NCI-H146 treated with DMSO at 0.1 percent for 48 hours (cell line): ENCODE measurements at regions not wholly inside any gene's neighbourhood (a gene's known extent, or its start where the extent isn't known, plus 50 kb on each side); places are given as distances from the start of the nearest gene placed in this dataset.

Experiments
- DNase-seq: peaks from one replicate; lab custom pipeline; 2025; ENCODE audit not compliant: unreplicated experiment; lab: John Stamatoyannopoulos, UW

DNA sequence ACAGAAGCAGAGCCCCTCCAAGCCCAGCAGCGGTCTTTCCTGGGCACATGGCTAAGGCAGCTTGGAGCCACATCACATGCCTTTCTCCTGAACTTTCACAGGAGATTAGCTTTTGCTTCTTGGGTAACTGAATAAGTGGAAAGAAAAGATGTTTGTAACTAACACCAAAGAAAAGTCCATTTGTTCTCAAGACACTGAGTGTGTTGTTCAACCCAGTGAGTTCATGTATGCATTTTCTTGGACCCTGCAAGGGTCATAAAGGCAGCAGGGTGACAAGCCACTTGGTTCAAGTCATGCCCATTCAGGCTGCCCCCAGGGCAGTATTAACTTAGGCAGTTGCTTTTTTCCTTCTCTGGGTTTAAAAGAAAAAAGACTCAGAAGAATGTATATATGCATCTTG is 203.4 kb downstream of the FAM76B start:
- no peak for DNase-seq

GRCh38 chr11:95585752-95586077 is 203.9 kb downstream of the FAM76B start:
- no peak for DNase-seq

- no peak for DNase-seq
Observed at GRCh38 chr11:95585069-95585751, 204.4 kb downstream of the FAM76B start.

- DNase-seq: no peak
Observed at GRCh38 chr11:95584589-95584988, 205.0 kb downstream of the FAM76B start.

- DNase-seq: no peak
Observed at GRCh38 chr11:95584180-95584579, 205.4 kb downstream of the FAM76B start.

DNA sequence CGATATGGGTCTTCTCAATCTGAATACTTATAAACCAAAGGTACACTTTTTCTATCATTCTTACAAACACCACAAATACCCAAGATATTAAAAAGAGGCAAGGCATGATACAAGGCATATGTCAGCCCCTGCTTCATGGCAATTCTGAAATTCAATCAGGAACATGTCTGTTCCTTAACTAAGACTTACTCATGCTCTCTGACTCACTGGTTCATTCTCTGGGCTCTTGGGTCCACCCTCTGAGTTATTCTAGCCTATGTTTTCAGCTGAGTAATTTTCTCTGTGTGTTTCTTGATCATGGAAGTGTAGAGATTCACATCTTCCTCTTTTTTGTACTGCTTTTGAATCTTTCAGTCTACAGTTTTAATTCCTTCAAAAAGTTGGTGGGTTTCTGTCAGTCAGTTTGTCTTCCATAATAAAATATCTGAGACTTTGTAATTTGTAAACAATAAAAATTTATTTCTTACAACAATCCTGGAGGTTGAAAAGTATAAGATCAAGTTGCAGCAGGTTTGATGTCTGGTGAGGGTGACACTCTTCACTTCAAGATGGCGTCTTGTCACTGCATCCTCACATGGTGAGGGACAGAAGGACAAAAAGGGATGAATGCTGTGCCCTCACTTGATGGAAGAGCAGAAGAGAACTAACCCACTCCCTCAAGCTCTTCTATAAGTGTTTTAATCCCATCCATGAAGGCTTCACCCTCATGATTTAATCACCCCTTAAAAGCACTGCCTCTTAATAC is 211.7 kb downstream of the FAM76B start:
- DNase-seq: no peak

DNA sequence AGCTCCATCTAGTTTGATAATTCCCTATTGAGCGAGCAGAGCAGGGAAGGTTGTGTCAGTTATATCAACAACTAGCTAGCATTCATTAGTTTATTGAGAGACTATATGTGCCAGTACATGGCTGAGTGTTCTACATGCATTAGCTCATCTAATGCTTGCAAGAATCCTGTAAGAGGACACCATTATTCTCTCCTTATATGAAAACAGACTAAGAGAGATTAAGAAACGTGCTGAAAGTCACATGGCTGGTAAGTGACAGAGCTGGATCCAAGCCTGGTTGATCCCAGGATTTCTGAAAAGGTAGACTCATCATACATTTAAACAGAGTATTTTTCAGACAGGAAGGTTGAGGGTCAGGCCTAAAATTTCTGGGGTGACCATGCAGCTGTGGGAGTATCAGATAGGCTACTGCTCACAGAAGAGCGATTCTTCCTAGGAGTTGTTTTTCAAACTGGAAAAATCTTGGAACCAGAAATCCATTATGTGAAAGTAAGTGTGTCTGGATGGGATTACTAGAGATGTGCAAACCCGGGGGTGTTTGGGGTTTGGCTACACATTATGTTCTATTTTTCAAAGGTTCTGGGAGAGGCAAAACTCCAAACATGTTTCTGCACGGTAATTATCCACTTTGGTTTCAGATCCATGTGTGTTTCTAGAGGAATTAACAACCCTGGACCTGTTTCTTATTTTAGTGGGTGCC is 213.3 kb downstream of the FAM76B start:
- no peak for DNase-seq

DNA sequence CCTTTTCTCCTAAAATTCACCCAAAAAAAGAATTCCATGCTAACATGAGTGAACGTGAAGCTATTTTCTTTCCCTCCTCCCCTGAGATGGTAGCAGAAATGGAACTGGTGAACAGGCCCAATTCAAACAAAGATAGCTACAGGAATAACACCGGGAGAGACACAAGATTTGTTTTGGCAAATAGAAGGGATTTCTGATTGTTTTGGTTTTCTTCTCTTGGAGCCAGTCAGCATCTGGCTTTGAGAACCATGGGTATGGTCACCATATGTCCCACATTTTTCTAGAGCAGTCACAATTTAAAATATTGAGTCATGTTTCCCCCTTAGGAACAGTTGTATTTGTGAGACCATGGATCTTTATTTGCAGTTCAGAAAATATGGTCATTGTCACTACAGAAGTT is 214.1 kb downstream of the FAM76B start:
- DNase-seq: no peak

- DNase-seq: no peak
Observed at GRCh38 chr11:95571718-95572260, 217.8 kb downstream of the FAM76B start.

DNA sequence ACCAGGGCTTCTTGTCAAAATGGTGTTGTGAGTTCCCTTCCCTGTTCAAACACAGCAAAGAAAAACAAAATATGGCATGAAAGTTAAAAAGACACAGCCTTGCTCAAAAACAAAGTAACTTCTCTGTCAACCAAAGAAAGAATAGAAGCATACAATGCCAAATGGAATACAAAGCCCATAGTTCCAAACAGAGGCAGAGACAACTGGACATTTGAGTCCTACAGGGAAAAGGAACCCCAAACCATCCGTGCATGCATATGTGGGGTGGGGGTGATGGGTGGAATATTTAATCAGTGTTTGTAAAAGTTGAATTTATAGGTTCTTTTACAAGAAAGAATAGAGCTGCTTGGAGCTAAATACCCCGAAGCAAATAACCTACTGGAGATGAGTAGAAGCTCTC is 218.7 kb downstream of the FAM76B start:
- no peak for DNase-seq

DNA sequence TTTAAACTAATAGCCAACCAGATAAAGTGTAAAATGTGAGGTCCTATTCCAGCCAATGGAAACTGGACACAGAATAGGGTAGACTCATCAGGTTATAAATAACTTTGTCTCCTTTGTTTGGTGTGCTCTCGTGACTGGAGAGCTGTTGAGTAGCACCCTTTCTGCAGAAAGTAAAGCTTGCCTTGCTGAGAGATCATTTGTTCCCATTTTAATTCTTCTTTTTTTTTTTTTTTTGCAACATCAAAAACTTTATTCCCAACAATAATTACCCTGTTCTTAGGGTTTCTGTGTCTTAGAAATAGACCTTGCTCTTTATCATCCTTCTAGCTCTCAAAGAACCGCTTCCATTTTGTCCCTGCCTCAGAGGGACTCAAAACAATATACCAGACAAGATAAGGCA is 220.4 kb downstream of the FAM76B start:
- DNase-seq: no peak

DNA sequence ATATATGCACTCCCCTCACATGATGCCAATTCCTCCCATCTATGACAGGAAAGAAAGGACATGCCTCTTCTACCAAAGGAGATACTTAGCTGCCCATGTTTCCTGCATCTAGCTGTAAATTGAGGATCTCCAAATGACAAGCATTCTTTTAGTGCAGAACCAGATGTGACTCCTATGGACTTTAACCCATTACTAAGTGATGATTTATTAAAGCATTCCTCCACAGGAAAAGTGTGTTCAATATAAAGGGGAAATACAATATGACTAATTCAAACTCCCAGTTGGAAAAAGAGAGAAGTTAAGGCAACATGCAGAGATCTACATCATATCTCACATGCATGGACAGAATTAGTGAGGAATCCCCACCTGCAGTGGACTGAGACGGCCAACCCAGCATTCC is 221.3 kb downstream of the FAM76B start:
- DNase-seq: no peak

DNA sequence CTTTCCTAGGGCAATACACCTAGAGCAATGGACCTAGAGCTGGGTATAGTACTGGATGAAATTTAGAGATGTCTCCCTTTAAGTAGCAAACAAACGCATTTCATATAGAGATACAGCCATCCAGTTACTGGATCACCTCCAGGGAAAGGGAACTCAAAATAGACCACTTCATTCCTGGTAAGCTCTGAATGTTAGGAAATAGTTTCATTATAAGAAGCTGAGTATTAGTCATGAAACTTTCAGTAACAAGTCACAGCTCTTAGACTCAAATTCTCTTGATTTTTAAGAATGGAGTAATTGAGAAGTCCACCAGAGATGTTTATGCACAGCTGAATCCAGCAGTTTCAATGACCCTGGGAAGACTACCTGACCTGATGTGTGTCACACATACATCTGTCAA is 221.9 kb downstream of the FAM76B start:
- no peak for DNase-seq

DNA sequence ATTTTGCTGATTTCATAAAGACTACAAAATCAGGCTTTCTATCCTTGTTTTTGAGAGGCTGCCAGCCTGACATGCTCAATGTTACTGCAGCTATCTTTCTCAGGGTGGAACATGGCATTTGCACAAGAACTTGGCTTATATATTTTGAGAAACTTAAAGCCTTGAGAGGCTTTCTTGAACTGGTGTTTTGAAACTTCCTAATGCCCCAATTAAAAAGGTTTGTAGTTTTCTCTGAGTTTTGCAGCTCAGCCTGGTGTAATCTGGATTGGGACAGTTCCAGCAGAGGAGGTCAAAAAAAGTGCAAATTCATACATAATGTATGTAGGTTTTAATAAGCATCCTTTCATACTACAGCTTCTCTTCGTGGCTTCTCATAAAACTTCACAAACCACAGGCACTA is 223.4 kb downstream of the FAM76B start:
- no peak for DNase-seq

DNA sequence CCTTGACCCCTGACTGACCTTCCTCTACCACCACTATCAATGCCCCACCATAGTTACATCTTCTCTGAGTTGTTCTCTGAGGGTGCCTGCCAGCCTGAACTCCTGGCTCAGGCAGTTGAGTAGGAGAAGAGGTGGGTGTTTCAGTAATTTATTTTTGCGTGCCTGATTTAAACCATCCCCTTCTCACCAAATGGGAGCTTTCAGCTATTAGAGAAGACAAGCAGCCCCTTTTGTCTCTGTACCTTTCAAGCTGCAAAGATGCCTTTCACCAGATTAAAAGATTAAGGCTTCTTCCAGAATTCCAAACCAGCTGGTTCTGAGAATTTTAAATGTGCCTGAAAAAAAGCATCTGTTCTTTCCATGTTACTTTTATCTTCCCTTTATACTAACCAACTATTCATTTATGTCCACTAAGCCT is 223.8 kb downstream of the FAM76B start:
- no peak for DNase-seq

DNA sequence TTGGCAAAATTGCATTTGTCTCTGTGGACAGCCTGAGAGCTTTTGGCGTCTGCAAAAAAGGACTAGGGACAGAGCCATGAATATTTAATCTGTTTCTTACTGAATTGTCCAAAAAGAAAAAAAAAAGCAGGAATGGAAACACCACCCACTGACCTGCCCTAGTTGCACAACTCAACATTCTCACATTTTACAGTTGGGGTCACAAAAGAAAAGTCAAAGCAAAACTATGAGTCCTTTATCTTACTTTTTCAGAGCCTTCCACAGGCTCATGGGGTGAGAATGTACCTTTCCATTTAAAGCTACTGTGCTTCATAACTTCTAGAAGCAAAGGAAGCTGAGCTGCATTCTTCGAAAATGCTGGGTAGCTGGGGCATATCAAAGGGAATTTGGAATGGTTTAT is 225.7 kb downstream of the FAM76B start:
- no peak for DNase-seq

DNA sequence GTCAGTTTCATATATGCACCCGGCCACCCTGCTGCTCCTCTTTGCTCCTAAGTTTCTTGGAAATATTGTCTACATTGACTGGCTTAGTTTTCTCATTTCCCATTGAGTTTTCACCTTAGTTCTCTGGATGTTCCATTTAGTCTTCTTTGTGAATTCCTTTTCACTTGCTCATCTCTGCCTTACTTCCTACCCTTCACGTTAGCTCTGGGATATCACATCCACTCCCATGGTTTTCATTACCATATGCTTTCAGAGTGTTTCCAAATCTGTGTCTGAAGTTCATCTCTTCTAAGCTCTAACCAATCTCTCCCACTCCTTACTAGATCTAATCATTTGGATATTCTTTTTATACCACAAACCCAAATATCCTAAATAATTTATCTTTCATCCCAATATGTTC is 226.4 kb downstream of the FAM76B start:
- no peak for DNase-seq

DNA sequence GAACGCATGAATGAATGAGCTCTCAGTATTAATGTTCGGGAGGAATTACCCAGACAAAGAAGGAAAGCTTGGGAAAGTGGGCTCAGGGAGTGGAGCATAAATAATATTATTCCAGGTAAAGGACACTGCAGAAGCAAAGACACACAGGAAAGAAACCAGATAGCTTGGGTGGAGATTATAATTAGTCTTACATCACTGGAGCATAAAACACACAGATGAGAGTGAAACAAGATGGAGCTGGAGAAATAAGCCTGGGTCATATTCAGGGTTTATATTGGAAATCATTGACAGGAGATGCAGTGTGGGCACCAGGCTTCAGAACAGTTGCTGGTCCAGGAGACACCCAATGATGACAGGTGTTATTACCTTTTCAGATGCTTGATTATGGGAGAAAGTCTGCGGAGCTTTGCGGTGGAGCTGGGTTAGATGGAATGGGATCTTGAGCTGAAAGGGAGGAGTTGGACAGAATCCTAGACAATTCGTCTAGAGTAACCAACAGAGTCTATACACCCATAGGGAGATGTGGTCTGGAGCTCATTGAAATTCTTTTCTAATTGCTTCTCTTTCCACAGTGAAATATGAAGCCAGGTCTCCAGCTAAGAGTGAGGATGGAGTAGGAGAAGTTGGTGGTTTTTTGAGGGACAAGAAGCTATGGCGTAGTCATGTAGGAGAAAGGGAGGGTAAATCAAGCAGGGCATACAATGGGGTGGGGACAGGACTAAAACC is 227.2 kb downstream of the FAM76B start:
- DNase-seq: no peak

- no peak for DNase-seq
Observed at GRCh38 chr11:95559899-95560298, 229.7 kb downstream of the FAM76B start.

DNA sequence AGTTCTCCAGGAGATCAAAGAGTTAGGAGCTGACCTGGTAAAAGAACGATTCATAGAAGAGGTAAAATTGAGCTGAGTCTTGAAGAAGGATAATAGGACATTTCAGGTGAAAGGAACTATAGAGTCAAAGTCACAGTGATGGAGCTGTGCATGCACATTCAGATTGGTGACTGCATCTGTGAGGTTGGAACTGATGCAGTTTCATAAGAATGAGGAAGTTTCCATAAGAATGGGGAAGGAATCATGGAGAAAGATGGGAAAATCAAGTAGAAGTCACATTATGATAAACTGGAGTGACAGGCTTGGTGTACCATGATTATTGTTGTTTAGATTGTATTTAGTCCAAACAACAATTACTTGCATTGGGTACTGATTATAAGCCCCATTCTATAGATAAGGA is 232.2 kb downstream of the FAM76B start:
- no peak for DNase-seq
